ENCODE measurements at regions not wholly inside any gene's neighbourhood (a gene's known extent, or its start where the extent isn't known, plus 50 kb on each side); places are given as distances from the start of the nearest gene placed in this dataset.

DNA sequence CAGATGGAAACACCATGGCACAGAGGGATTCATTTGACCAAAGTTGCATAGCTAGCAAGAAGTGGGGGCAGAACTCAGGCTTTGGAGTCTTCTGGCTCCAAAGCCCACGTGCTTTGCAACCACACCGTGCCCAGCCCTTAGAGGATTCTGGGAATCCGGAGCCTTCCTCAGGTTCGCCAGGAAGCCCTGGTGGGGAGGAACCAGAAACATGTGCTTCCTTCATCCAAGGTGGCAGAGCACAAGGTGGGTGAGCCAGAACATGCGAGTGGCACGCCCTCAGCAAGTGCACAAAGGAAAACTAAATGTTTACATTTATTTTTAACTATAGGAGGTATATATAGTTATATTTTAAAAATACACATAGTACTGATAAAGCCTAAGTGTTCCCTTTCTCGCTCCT is 151.9 kb upstream of the NECTIN1 start:
- no peak overlapping the region for H3K4me3 ChIP-seq
- no peak for FAIRE-seq
- 5% methylated on average over 7 of the region's 7 CpGs for WGBS (ENCODE audit: insufficient coverage, insufficient replicate concordance, low lambda C conversion rate, missing lambda C conversion rate)
- no peak overlapping the region for H3K4me2 ChIP-seq (ENCODE audit: control insufficient read depth, insufficient read depth)
- no peaks in the 10 kb centered on the region for H3K79me2 ChIP-seq (ENCODE audit: control insufficient read depth, insufficient read depth, low read length)
- TF ChIP-seq SMAD5 (IDR thresholded peaks at IDR 0.05; ENCODE audit: low read depth), result no peak
- TF ChIP-seq, protein P1, sequence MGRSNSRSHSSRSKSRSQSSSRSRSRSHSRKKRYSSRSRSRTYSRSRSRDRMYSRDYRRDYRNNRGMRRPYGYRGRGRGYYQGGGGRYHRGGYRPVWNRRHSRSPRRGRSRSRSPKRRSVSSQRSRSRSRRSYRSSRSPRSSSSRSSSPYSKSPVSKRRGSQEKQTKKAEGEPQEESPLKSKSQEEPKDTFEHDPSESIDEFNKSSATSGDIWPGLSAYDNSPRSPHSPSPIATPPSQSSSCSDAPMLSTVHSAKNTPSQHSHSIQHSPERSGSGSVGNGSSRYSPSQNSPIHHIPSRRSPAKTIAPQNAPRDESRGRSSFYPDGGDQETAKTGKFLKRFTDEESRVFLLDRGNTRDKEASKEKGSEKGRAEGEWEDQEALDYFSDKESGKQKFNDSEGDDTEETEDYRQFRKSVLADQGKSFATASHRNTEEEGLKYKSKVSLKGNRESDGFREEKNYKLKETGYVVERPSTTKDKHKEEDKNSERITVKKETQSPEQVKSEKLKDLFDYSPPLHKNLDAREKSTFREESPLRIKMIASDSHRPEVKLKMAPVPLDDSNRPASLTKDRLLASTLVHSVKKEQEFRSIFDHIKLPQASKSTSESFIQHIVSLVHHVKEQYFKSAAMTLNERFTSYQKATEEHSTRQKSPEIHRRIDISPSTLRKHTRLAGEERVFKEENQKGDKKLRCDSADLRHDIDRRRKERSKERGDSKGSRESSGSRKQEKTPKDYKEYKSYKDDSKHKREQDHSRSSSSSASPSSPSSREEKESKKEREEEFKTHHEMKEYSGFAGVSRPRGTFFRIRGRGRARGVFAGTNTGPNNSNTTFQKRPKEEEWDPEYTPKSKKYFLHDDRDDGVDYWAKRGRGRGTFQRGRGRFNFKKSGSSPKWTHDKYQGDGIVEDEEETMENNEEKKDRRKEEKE (IDR thresholded peaks at IDR 0.05), result no peak
- TF ChIP-seq ETV6 (conservative IDR thresholded peaks at IDR 0.05 in 1 of 2, IDR thresholded peaks at IDR 0.05 in 1 of 2; ENCODE audit: borderline replicate concordance in 1 of 2, low read depth in 1 of 2), result no peak
- TF ChIP-seq, protein P2, sequence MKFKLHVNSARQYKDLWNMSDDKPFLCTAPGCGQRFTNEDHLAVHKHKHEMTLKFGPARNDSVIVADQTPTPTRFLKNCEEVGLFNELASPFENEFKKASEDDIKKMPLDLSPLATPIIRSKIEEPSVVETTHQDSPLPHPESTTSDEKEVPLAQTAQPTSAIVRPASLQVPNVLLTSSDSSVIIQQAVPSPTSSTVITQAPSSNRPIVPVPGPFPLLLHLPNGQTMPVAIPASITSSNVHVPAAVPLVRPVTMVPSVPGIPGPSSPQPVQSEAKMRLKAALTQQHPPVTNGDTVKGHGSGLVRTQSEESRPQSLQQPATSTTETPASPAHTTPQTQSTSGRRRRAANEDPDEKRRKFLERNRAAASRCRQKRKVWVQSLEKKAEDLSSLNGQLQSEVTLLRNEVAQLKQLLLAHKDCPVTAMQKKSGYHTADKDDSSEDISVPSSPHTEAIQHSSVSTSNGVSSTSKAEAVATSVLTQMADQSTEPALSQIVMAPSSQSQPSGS (IDR thresholded peaks at IDR 0.05; ENCODE audit: low read length), result no peak
- TF ChIP-seq, protein P3, sequence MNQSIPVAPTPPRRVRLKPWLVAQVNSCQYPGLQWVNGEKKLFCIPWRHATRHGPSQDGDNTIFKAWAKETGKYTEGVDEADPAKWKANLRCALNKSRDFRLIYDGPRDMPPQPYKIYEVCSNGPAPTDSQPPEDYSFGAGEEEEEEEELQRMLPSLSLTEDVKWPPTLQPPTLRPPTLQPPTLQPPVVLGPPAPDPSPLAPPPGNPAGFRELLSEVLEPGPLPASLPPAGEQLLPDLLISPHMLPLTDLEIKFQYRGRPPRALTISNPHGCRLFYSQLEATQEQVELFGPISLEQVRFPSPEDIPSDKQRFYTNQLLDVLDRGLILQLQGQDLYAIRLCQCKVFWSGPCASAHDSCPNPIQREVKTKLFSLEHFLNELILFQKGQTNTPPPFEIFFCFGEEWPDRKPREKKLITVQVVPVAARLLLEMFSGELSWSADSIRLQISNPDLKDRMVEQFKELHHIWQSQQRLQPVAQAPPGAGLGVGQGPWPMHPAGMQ (IDR thresholded peaks at IDR 0.05; ENCODE audit: borderline replicate concordance), result no peak
- TF ChIP-seq YY1 (IDR thresholded peaks at IDR 0.05; ENCODE audit: low read depth, low read length), result no peak
- no peak overlapping the region for H3K27ac ChIP-seq (ENCODE audit: control insufficient read depth, insufficient read depth)
- no peak overlapping the region for H3K9ac ChIP-seq (ENCODE audit: control insufficient read depth, insufficient read depth, low read length)
- POLR2A ChIA-PET, result no interaction called here
- SMC1A ChIA-PET (ENCODE audit: uncharacterized antibody, unreplicated experiment), result no interaction called here
- CTCF ChIA-PET, result no interaction called here
- BruUV-seq (replicated peaks), result no TSS peak
- no peak for ATAC-seq
- in situ Hi-C loops (cut with MboI), result no loop called here
- no peaks in the 10 kb centered on the region for H3K4me1 ChIP-seq (ENCODE audit: control insufficient read depth, insufficient read depth, low read length)
- RAD21 ChIA-PET (ENCODE audit: unreplicated experiment), result no interaction called here
- intact Hi-C loops (cut with micrococcal nuclease; ENCODE audit: unreplicated experiment), result no loop called here
- no peaks in the 10 kb centered on the region for H3K36me3 ChIP-seq (ENCODE audit: control insufficient read depth in 2 of 2, insufficient read depth in 2 of 2, low read length in 1 of 2)
- H4K20me1 ChIP-seq (ENCODE audit: control insufficient read depth, insufficient read depth), result no peaks in the 10 kb centered on the region
- H3K9me3 ChIP-seq (replicated peaks; ENCODE audit: control insufficient read depth, insufficient read depth, low read length), result no peaks in the 10 kb centered on the region
- no peak overlapping the region for H2AFZ ChIP-seq (ENCODE audit: control insufficient read depth, low read depth, low read length)
- H3K27me3 ChIP-seq (replicated peaks in 1 of 2; ENCODE audit: control insufficient read depth in 2 of 2, insufficient read depth in 2 of 2, low read length in 1 of 2), result peaks cover 3% of the 10 kb centered on the region in 2 experiments; a peak in 2 of 4 replicates
- no peak for DNase-seq (ENCODE audit: low read depth, low spot score)
